WTC11 (cell line): ENCODE measurements at regions not wholly inside any gene's neighbourhood (a gene's known extent, or its start where the extent isn't known, plus 50 kb on each side); places are given as distances from the start of the nearest gene placed in this dataset.

Experiments
- ATAC-seq: fragments of 200-7000 bp; cut with Tn5 transposase; 2 replicates; pipeline ENCODE4 v1.10.0; 2021; ENCODE audit warnings: mild to moderate bottlenecking, moderate library complexity
- CTCF ChIA-PET: fragments of 300-600 bp; sonication (Branson Sonifier 250); formaldehyde crosslinking; loops from one replicate; lab custom pipeline; 2021; ENCODE audit warnings: antibody characterized with exemption; lab: Charles Lee
- POLR2A ChIA-PET: fragments of 350-600 bp; sonication (Branson Sonifier 250); formaldehyde crosslinking; loops from one replicate; lab custom pipeline; 2021; ENCODE audit warnings: antibody characterized with exemption; lab: Charles Lee
- DNase-seq: peaks from one replicate; pipeline ENCODE4 v3.0.0; 2021; ENCODE audit warnings: low spot score
- H3K27ac Mint-ChIP-seq: 2 replicates; pipeline ENCODE4 v1.8.0; 2021; ENCODE audit warnings: mixed read lengths
- H3K27me3 Mint-ChIP-seq: 2 replicates; pipeline ENCODE4 v1.8.0; 2021; ENCODE audit warnings: low read depth, mild to moderate bottlenecking, moderate library complexity, mixed read lengths
- H3K36me3 Mint-ChIP-seq: 2 replicates; pipeline ENCODE4 v1.8.0; 2021; ENCODE audit warnings: mixed read lengths
- H3K4me1 Mint-ChIP-seq: 2 replicates; pipeline ENCODE4 v1.8.0; 2022; ENCODE audit warnings: mixed read lengths
- H3K4me3 Mint-ChIP-seq: 2 replicates; pipeline ENCODE4 v1.8.0; 2021; ENCODE audit warnings: mild to moderate bottlenecking, moderate library complexity, mixed read lengths
- H3K9me3 Mint-ChIP-seq: 2 replicates; pipeline ENCODE4 v1.8.0; 2021; ENCODE audit warnings: mixed read lengths
- ATF6 ChIP-seq: sonication (generic); formaldehyde crosslinking; IDR thresholded peaks from 2 replicates; pipeline ENCODE4 v1.8.1; 2023; ENCODE audit warnings: mild to moderate bottlenecking, missing genetic modification reagents
- E2F4 ChIP-seq: sonication (generic); formaldehyde crosslinking; IDR thresholded peaks from 2 replicates; pipeline ENCODE4 v1.8.1; 2022; ENCODE audit warnings: low read depth, mild to moderate bottlenecking, moderate library complexity, missing genetic modification reagents, borderline replicate concordance
- ELF4 ChIP-seq: sonication (generic); formaldehyde crosslinking; IDR thresholded peaks from 2 replicates; pipeline ENCODE4 v1.8.1; 2022; ENCODE audit warnings: low read depth, mild to moderate bottlenecking, moderate library complexity, missing genetic modification reagents
- FOXP1 ChIP-seq: sonication (generic); formaldehyde crosslinking; IDR thresholded peaks from 2 replicates; pipeline ENCODE4 v1.8.0; 2022; ENCODE audit warnings: missing genetic modification reagents, mild to moderate bottlenecking, moderate library complexity, borderline replicate concordance
- FOXP4 ChIP-seq: sonication (generic); formaldehyde crosslinking; IDR thresholded peaks from 2 replicates; pipeline ENCODE4 v1.8.0; 2022; ENCODE audit warnings: mild to moderate bottlenecking, missing genetic modification reagents
- GRHL2 ChIP-seq: fragments of 250-450 bp; sonication (Bioruptor Pico); IDR thresholded peaks from 2 replicates; pipeline ENCODE4 v1.8.0; 2022; ENCODE audit warnings: mild to moderate bottlenecking, moderate library complexity; ENCODE audit not compliant: insufficient replicate concordance, severe bottlenecking
- JAZF1 ChIP-seq: fragments of 250-450 bp; sonication (Bioruptor Pico); IDR thresholded peaks from 2 replicates; pipeline ENCODE4 v1.9.0; 2021; ENCODE audit warnings: moderate library complexity, mild to moderate bottlenecking, inconsistent platforms
- NFE2L1 ChIP-seq: sonication (generic); formaldehyde crosslinking; IDR thresholded peaks from 2 replicates; pipeline ENCODE4 v1.8.1; 2023; ENCODE audit warnings: missing genetic modification reagents
- NR2C2 ChIP-seq: sonication (generic); formaldehyde crosslinking; IDR thresholded peaks from 2 replicates; pipeline ENCODE4 v1.8.0; 2022; ENCODE audit warnings: mild to moderate bottlenecking, missing genetic modification reagents
- PREB ChIP-seq: sonication (generic); formaldehyde crosslinking; IDR thresholded peaks from 2 replicates; pipeline ENCODE4 v1.8.1; 2022; ENCODE audit warnings: mild to moderate bottlenecking, missing genetic modification reagents, moderate library complexity, borderline replicate concordance
- PRRX2 ChIP-seq: fragments of 250-450 bp; sonication (Bioruptor Pico); IDR thresholded peaks from 2 replicates; pipeline ENCODE4 v1.8.0; 2021; ENCODE audit warnings: mild to moderate bottlenecking
- STAT6 ChIP-seq: sonication (generic); formaldehyde crosslinking; conservative IDR thresholded peaks from 2 replicates; pipeline ENCODE4 v1.8.1; 2023; ENCODE audit warnings: mild to moderate bottlenecking, low read depth, missing genetic modification reagents, moderate library complexity
- TEAD1 ChIP-seq: sonication (generic); formaldehyde crosslinking; IDR thresholded peaks from 2 replicates; pipeline ENCODE4 v1.8.0; 2022; ENCODE audit warnings: mild to moderate bottlenecking, missing genetic modification reagents
- ZNF423 ChIP-seq: fragments of 250-450 bp; sonication (Bioruptor Pico); IDR thresholded peaks from 2 replicates; pipeline ENCODE4 v2.1.2; 2022; ENCODE audit warnings: mild to moderate bottlenecking, moderate library complexity
- ZNF425 ChIP-seq: fragments of 250-450 bp; sonication (Bioruptor Pico); conservative IDR thresholded peaks from 2 replicates; pipeline ENCODE4 v1.9.0; 2021; ENCODE audit warnings: mild to moderate bottlenecking

- TF ChIP-seq STAT6 = no peak
- no peak for TF ChIP-seq NFE2L1 (CRISPR knock-in tag)
- no peak for TF ChIP-seq TEAD1 (CRISPR knock-in tag)
- no peak for TF ChIP-seq FOXP1
- TF ChIP-seq ELF4 = no peak
- TF ChIP-seq JAZF1 (CRISPR knock-in tag) = no peak
Measured at GRCh38 chr11:46181843-46182424, 60.7 kb upstream of the PHF21A start (continued).

- no peak for TF ChIP-seq ZNF423
- no peak for TF ChIP-seq E2F4 (CRISPR knock-in tag)
- no peak for TF ChIP-seq TEAD1 (CRISPR knock-in tag)
- TF ChIP-seq NR2C2 (CRISPR knock-in tag) = no peak
- no peak for TF ChIP-seq PRRX2 (CRISPR knock-in tag)
- TF ChIP-seq FOXP4 (CRISPR knock-in tag) = no peak
- TF ChIP-seq PREB (CRISPR knock-in tag) = no peak
- no peak for TF ChIP-seq GRHL2 (CRISPR knock-in tag)
- TF ChIP-seq ATF6 (CRISPR knock-in tag) = no peak
- no peak for TF ChIP-seq ZNF425
- Mint-ChIP-seq H3K9me3 (peaks cover 17% of the 10 kb centered on the region), H3K4me1 (no peaks in the 10 kb centered on the region), H3K27ac (no peak overlapping the region), H3K27me3 (peaks cover 3% of the 10 kb centered on the region), H3K4me3 (no peak overlapping the region), H3K36me3 (no peaks in the 10 kb centered on the region)
- DNase-seq (no peak), ATAC-seq (no peak)
- ChIA-PET POLR2A (no interaction called here), CTCF (interaction anchor here (1.0 kb wide), 1 partner anchor 11 kb away, joined by 3 read pairs; no protein-coding TSS in a partner anchor)
Measured at GRCh38 chr11:46181387-46181786, 60.1 kb upstream of the PHF21A start.
